SK-N-SH (cell line): ENCODE measurements at regions not wholly inside any gene's neighbourhood (a gene's known extent, or its start where the extent isn't known, plus 50 kb on each side); places are given as distances from the start of the nearest gene placed in this dataset.

Experiments
- ELF1 ChIP-seq: IDR thresholded peaks from 2 replicates; pipeline ENCODE4 v1.4.0; 2012
- EZH2phosphoT487 ChIP-seq: fragments of 200-600 bp; sonication (generic); IDR thresholded peaks from 2 replicates; pipeline ENCODE4 v1.6.1; 2017; ENCODE audit warnings: low read depth, mixed run types, mild to moderate bottlenecking, antibody characterized with exemption, moderate library complexity, borderline replicate concordance
- FOSL2 ChIP-seq: IDR thresholded peaks from 2 replicates; pipeline ENCODE4 v1.4.0; 2012; ENCODE audit warnings: low read depth, mild to moderate bottlenecking, moderate library complexity, borderline replicate concordance
- POLR2AphosphoS5 ChIP-seq: IDR thresholded peaks from 2 replicates; pipeline ENCODE4 v1.6.1; 2012; ENCODE audit warnings: low read depth, low read length
- RAD21 ChIP-seq: IDR thresholded peaks from 2 replicates; pipeline ENCODE4 v1.6.1; 2012; ENCODE audit warnings: mild to moderate bottlenecking, low read length
- TAF1 ChIP-seq: IDR thresholded peaks from 2 replicates; pipeline ENCODE4 v1.6.1; 2012; ENCODE audit warnings: low read depth, mild to moderate bottlenecking, low read length, moderate library complexity, borderline replicate concordance
- TF ChIP-seq, protein P1 (sequence below): fragments of 200-600 bp; sonication (generic); IDR thresholded peaks from 2 replicates; pipeline ENCODE4 v1.6.1; 2017; ENCODE audit warnings: antibody characterized with exemption, mild to moderate bottlenecking, moderate library complexity
- TF ChIP-seq, protein P2 (sequence below): IDR thresholded peaks from 2 replicates; pipeline ENCODE4 v1.6.1; 2012; ENCODE audit warnings: mild to moderate bottlenecking, low read depth, low read length, moderate library complexity
- TF ChIP-seq, protein P3 (sequence below): IDR thresholded peaks from 2 replicates; pipeline ENCODE4; 2012
- TF ChIP-seq, protein P4 (sequence below): IDR thresholded peaks from 2 replicates; pipeline ENCODE4 v1.4.0; 2012; ENCODE audit warnings: low read depth

DNA sequence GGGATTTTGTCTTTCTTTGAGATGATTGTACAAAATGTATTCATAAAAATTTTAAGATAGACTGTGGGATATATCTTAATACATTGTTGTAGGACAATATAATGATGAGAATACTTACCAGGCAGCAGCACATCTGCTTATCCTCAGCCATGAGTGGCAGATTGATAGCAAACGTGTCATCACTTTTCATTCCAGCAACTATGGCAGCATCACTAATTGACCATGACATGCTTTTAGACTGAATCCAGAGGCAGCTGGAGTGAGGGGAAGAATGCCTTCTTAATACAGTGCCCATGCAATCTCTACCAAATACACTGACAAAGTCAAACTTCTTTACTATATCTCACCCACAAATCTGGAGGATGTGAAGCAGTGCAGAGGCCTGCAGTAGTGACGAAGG lies 755.2 kb upstream of the RAG2 start:
- TF ChIP-seq, protein P1, sequence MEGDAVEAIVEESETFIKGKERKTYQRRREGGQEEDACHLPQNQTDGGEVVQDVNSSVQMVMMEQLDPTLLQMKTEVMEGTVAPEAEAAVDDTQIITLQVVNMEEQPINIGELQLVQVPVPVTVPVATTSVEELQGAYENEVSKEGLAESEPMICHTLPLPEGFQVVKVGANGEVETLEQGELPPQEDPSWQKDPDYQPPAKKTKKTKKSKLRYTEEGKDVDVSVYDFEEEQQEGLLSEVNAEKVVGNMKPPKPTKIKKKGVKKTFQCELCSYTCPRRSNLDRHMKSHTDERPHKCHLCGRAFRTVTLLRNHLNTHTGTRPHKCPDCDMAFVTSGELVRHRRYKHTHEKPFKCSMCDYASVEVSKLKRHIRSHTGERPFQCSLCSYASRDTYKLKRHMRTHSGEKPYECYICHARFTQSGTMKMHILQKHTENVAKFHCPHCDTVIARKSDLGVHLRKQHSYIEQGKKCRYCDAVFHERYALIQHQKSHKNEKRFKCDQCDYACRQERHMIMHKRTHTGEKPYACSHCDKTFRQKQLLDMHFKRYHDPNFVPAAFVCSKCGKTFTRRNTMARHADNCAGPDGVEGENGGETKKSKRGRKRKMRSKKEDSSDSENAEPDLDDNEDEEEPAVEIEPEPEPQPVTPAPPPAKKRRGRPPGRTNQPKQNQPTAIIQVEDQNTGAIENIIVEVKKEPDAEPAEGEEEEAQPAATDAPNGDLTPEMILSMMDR, result no peak
- TF ChIP-seq FOSL2, result no peak
- no peak for TF ChIP-seq RAD21
- TF ChIP-seq, protein P2, sequence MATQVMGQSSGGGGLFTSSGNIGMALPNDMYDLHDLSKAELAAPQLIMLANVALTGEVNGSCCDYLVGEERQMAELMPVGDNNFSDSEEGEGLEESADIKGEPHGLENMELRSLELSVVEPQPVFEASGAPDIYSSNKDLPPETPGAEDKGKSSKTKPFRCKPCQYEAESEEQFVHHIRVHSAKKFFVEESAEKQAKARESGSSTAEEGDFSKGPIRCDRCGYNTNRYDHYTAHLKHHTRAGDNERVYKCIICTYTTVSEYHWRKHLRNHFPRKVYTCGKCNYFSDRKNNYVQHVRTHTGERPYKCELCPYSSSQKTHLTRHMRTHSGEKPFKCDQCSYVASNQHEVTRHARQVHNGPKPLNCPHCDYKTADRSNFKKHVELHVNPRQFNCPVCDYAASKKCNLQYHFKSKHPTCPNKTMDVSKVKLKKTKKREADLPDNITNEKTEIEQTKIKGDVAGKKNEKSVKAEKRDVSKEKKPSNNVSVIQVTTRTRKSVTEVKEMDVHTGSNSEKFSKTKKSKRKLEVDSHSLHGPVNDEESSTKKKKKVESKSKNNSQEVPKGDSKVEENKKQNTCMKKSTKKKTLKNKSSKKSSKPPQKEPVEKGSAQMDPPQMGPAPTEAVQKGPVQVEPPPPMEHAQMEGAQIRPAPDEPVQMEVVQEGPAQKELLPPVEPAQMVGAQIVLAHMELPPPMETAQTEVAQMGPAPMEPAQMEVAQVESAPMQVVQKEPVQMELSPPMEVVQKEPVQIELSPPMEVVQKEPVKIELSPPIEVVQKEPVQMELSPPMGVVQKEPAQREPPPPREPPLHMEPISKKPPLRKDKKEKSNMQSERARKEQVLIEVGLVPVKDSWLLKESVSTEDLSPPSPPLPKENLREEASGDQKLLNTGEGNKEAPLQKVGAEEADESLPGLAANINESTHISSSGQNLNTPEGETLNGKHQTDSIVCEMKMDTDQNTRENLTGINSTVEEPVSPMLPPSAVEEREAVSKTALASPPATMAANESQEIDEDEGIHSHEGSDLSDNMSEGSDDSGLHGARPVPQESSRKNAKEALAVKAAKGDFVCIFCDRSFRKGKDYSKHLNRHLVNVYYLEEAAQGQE, result no peak
- TF ChIP-seq POLR2AphosphoS5, result no peak
- TF ChIP-seq ELF1, result no peak
- TF ChIP-seq, protein P3, sequence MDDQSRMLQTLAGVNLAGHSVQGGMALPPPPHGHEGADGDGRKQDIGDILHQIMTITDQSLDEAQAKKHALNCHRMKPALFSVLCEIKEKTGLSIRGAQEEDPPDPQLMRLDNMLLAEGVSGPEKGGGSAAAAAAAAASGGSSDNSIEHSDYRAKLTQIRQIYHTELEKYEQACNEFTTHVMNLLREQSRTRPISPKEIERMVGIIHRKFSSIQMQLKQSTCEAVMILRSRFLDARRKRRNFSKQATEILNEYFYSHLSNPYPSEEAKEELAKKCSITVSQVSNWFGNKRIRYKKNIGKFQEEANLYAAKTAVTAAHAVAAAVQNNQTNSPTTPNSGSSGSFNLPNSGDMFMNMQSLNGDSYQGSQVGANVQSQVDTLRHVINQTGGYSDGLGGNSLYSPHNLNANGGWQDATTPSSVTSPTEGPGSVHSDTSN, result no peak
- no peak for TF ChIP-seq TAF1
- TF ChIP-seq EZH2phosphoT487, result no peak
- TF ChIP-seq, protein P4, sequence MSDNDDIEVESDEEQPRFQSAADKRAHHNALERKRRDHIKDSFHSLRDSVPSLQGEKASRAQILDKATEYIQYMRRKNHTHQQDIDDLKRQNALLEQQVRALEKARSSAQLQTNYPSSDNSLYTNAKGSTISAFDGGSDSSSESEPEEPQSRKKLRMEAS, result no peak
